GM12878 (cell line): ENCODE measurements at regions not wholly inside any gene's neighbourhood (a gene's known extent, or its start where the extent isn't known, plus 50 kb on each side); places are given as distances from the start of the nearest gene placed in this dataset.

Experiments
- ATAC-seq: fragments of 200-7000 bp; cut with Tn5 transposase; 3 replicates; pipeline ENCODE4 v1.9.1; 2020; ENCODE audit warnings: mild to moderate bottlenecking, moderate library complexity
- BruUV-seq: library from RNA; stranded (reverse); fragments of 400-500 nt; replicated peaks from 2 replicates; lab custom pipeline; 2021; lab: Mats Ljungman, UMichigan
- CTCF ChIA-PET: fragments of 300-600 bp; sonication (Branson Sonifier 250); formaldehyde crosslinking; extraction: SDS; loops from one replicate; lab custom pipeline; 2021; ENCODE audit warnings: inconsistent platforms; lab: Yijun Ruan, JAX
- POLR2A ChIA-PET: fragments of 350-600 bp; formaldehyde crosslinking; extraction: SDS; loops from one replicate; lab custom pipeline; 2021; ENCODE audit warnings: inconsistent platforms; lab: Charles Lee
- RAD21 ChIA-PET: fragments of 300-600 bp; sonication (Branson Sonifier 250); formaldehyde crosslinking; loops from one replicate; lab custom pipeline; 2023; ENCODE audit warnings: antibody characterized with exemption; ENCODE audit not compliant: unreplicated experiment; lab: Charles Lee
- SMC1A ChIA-PET: fragments of 300-600 bp; sonication (Branson Sonifier 250); formaldehyde crosslinking; loops from one replicate; lab custom pipeline; 2023; ENCODE audit not compliant: unreplicated experiment, uncharacterized antibody; lab: Charles Lee
- DNase-seq: peaks from one replicate; pipeline ENCODE4 v3.0.0-alpha.2; 2011; ENCODE audit warnings: low read depth, low spot score
- FAIRE-seq: peaks from 3 replicates; lab custom pipeline; 2011; peaks lifted over from hg19 to GRCh38; lab: Jason Lieb, UNC
- H2AFZ ChIP-seq: 2 replicates; pipeline ENCODE4 v1.6.0; 2011; ENCODE audit warnings: low read depth, low read length, control low read depth; ENCODE audit not compliant: control insufficient read depth
- H3K27ac ChIP-seq: 2 replicates; pipeline ENCODE4 v1.5.1; 2011; ENCODE audit warnings: control low read depth; ENCODE audit not compliant: control insufficient read depth, insufficient read depth
- H3K27me3 ChIP-seq, 2 experiments: replicated peaks in 1 of 2; 2 replicates each; pipeline versions ENCODE4 v1.6.0 to v1.6.1; 2011; ENCODE audit warnings: low read length in 1 of 2; ENCODE audit not compliant: control insufficient read depth in 2 of 2, insufficient read depth in 2 of 2
- H3K36me3 ChIP-seq, 2 experiments: 2 replicates each; pipeline ENCODE4 v1.5.1; 2011; ENCODE audit warnings: low read length in 1 of 2; ENCODE audit not compliant: control insufficient read depth in 2 of 2, insufficient read depth in 2 of 2
- H3K4me1 ChIP-seq: 2 replicates; pipeline ENCODE4 v1.6.1; 2011; ENCODE audit warnings: mild to moderate bottlenecking, low read length, moderate library complexity, mixed read lengths; ENCODE audit not compliant: control insufficient read depth, insufficient read depth
- H3K4me2 ChIP-seq: 2 replicates; pipeline ENCODE4 v1.6.0; 2011; ENCODE audit warnings: control low read depth; ENCODE audit not compliant: control insufficient read depth, insufficient read depth
- H3K4me3 ChIP-seq: fragments of 200-600 bp; sonication (generic); 2 replicates; pipeline ENCODE4 v1.5.1; 2016
- H3K79me2 ChIP-seq: 2 replicates; pipeline ENCODE4 v1.6.0; 2011; ENCODE audit warnings: low read length; ENCODE audit not compliant: control insufficient read depth, insufficient read depth
- H3K9ac ChIP-seq: 2 replicates; pipeline ENCODE4 v1.8.0; 2011; ENCODE audit warnings: low read length, control low read depth, mixed read lengths; ENCODE audit not compliant: control insufficient read depth, insufficient read depth
- H3K9me3 ChIP-seq: replicated peaks from 3 replicates; pipeline ENCODE4 v1.5.1; 2011; ENCODE audit warnings: mild to moderate bottlenecking, low read length; ENCODE audit not compliant: control insufficient read depth, insufficient read depth
- H4K20me1 ChIP-seq: 2 replicates; pipeline ENCODE4 v1.6.0; 2011; ENCODE audit not compliant: control insufficient read depth, insufficient read depth
- ATF3 ChIP-seq: IDR thresholded peaks from 2 replicates; pipeline ENCODE4 v1.6.1; 2011; ENCODE audit warnings: low read depth, mild to moderate bottlenecking, low read length, moderate library complexity, borderline replicate concordance; ENCODE audit errors: extremely low read depth
- FOXK2 ChIP-seq: fragments of 450-650 bp; IDR thresholded peaks from 2 replicates; pipeline ENCODE4 v1.6.1; 2017; ENCODE audit warnings: mild to moderate bottlenecking, moderate library complexity
- HDGF ChIP-seq: fragments of 450-650 bp; IDR thresholded peaks from 2 replicates; pipeline ENCODE4 v1.6.1; 2016; ENCODE audit warnings: antibody characterized with exemption
- JUND ChIP-seq: IDR thresholded peaks from 2 replicates; pipeline ENCODE4 v1.6.1; 2012; ENCODE audit warnings: low read depth, mild to moderate bottlenecking, low read length, improper control_type of control experiment, moderate library complexity
- PML ChIP-seq: IDR thresholded peaks from 2 replicates; pipeline ENCODE4 v1.6.1; 2012; ENCODE audit warnings: low read length, inconsistent platforms
- POLR2A ChIP-seq: IDR thresholded peaks from 2 replicates; pipeline ENCODE4 v1.6.1; 2011; ENCODE audit warnings: low read depth, mild to moderate bottlenecking, low read length
- POU2F2 ChIP-seq: IDR thresholded peaks from 3 replicates; pipeline ENCODE4 v1.6.1; 2011; ENCODE audit warnings: low read depth, mild to moderate bottlenecking, low read length, borderline replicate concordance
- RCOR1 ChIP-seq: conservative IDR thresholded peaks from 2 replicates; pipeline ENCODE4 v1.6.1; 2012; ENCODE audit warnings: low read depth, low read length, improper control_type of control experiment
- STAT1 ChIP-seq: fragments of 450-650 bp; conservative IDR thresholded peaks from 2 replicates; pipeline ENCODE4 v1.6.1; 2014; ENCODE audit warnings: antibody characterized with exemption, mild to moderate bottlenecking
- TARDBP ChIP-seq: IDR thresholded peaks from 2 replicates; pipeline ENCODE4 v1.6.1; 2016; ENCODE audit warnings: borderline replicate concordance
- USF1 ChIP-seq: IDR thresholded peaks from 2 replicates; pipeline ENCODE4 v1.6.1; 2011; ENCODE audit warnings: borderline replicate concordance, low read depth, mild to moderate bottlenecking, moderate library complexity, mixed read lengths, low read length; ENCODE audit not compliant: insufficient read depth; ENCODE audit errors: extremely low read length
- ZNF687 ChIP-seq: fragments of 450-650 bp; IDR thresholded peaks from 2 replicates; pipeline ENCODE4 v1.6.1; 2017; ENCODE audit warnings: mild to moderate bottlenecking, moderate library complexity
- ZZZ3 ChIP-seq: IDR thresholded peaks from 2 replicates; pipeline ENCODE4 v1.6.1; 2011; ENCODE audit warnings: low read depth; ENCODE audit not compliant: control insufficient read depth, insufficient read length
- WGBS: methylation state at CpG from one replicate; pipeline ENCODE4 v1.1.6; 2016; ENCODE audit warnings: low lambda C conversion rate; ENCODE audit not compliant: insufficient replicate concordance, insufficient coverage; ENCODE audit errors: missing lambda C conversion rate; 5-methylcytosine and 5-hydroxymethylcytosine counted together
- in situ Hi-C: fragments of 300-500 bp; cut with MboI; formaldehyde crosslinking; loops from 9 replicates; pipeline ENCODE4 v1.14.3; 2018; ENCODE audit warnings: mixed read lengths
- intact Hi-C: fragments of 100-400 bp; cut with micrococcal nuclease; formaldehyde crosslinking; loops from one replicate; pipeline ENCODE4 v1.14.2; 2022; ENCODE audit not compliant: unreplicated experiment

GRCh38 chr12:67790660-67791059, 142.1 kb downstream of the DYRK2 start:
- BruUV-seq, result no TSS peak
- SMC1A ChIA-PET, result interaction anchor here (0.6 kb wide), 1 partner anchor 62 kb away, joined by 3 read pairs; no protein-coding TSS in a partner anchor
- 69% methylated on average over 2 of the region's 2 CpGs for WGBS

More at GRCh38 chr12:67790660-67791059, 142.1 kb downstream of the DYRK2 start:
- Histone ChIP-seq H3K4me3 (no peak overlapping the region), H3K36me3 (no peaks in the 10 kb centered on the region), H2AFZ (no peak overlapping the region), H3K79me2 (no peaks in the 10 kb centered on the region), H3K27ac (no peak overlapping the region), H3K27me3 (no peaks in the 10 kb centered on the region), H3K9me3 (peaks cover 3% of the 10 kb centered on the region; the same call in 1 of the 3 replicates), H3K9ac (no peak overlapping the region), H4K20me1 (no peaks in the 10 kb centered on the region), H3K4me1 (peaks cover 5% of the 10 kb centered on the region; the same call in 1 of the 2 replicates), H3K4me2 (no peak overlapping the region)
- ChIA-PET CTCF (interaction anchor here (1.5 kb wide), 1 partner anchor 17 kb away, joined by 3 read pairs; no protein-coding TSS in a partner anchor), POLR2A (no interaction called here), RAD21 (no interaction called here)
- DNase-seq (no peak), FAIRE-seq (no peak), ATAC-seq (no peak)
- in situ Hi-C loops (no loop called here), intact Hi-C loops (no loop called here)
- no peak for TF ChIP-seq PML
- no peak for TF ChIP-seq TARDBP
- no peak for TF ChIP-seq POU2F2
- TF ChIP-seq ZZZ3, result no peak
- no peak for TF ChIP-seq FOXK2
- no peak for TF ChIP-seq RCOR1
- TF ChIP-seq HDGF, result no peak
- TF ChIP-seq STAT1, result no peak
- no peak for TF ChIP-seq ZNF687
- no peak for TF ChIP-seq ATF3
- TF ChIP-seq POLR2A, result no peak
- no peak for TF ChIP-seq USF1
- no peak for TF ChIP-seq JUND
